Neural crest cell (in vitro differentiated cells): ENCODE measurements at regions not wholly inside any gene's neighbourhood (a gene's known extent, or its start where the extent isn't known, plus 50 kb on each side); places are given as distances from the start of the nearest gene placed in this dataset.
A peak's percentile ranks its signal among the peaks of the same experiment; 100 is the strongest.

Experiments used
- DNase-seq: peaks from one replicate; pipeline ENCODE4 v3.0.0; 2021; ENCODE audit warnings: low read depth, mixed read lengths, low spot score
- H3K27ac Mint-ChIP-seq: one replicate; pipeline ENCODE4 v1.8.0; 2021; ENCODE audit warnings: mild to moderate bottlenecking, mixed read lengths; ENCODE audit not compliant: unreplicated experiment
- H3K27me3 Mint-ChIP-seq: 2 replicates; pipeline ENCODE4 v1.8.0; 2021; ENCODE audit warnings: low read depth, mild to moderate bottlenecking, mixed read lengths
- H3K36me3 Mint-ChIP-seq: 2 replicates; pipeline ENCODE4 v1.8.0; 2021; ENCODE audit warnings: low read depth, mild to moderate bottlenecking, mixed read lengths
- H3K4me1 Mint-ChIP-seq: 2 replicates; pipeline ENCODE4 v1.8.0; 2021; ENCODE audit warnings: mixed read lengths
- H3K4me3 Mint-ChIP-seq: one replicate; pipeline ENCODE4 v1.8.0; 2021; ENCODE audit warnings: mild to moderate bottlenecking, mixed read lengths
- H3K9me3 Mint-ChIP-seq: 2 replicates; pipeline ENCODE4 v1.8.0; 2021; ENCODE audit warnings: mixed read lengths
- TF ChIP-seq, protein P1 (sequence below): fragments of 200-600 bp; sonication (generic); conservative IDR thresholded peaks from 2 replicates; pipeline ENCODE4 v1.5.0; 2021; ENCODE audit warnings: antibody characterized with exemption, mild to moderate bottlenecking

- Mint-ChIP-seq H3K4me3 (no peak overlapping the region), H3K9me3 (peaks cover 5% of the 10 kb centered on the region), H3K36me3 (no peaks in the 10 kb centered on the region), H3K27me3 (peaks cover 17% of the 10 kb centered on the region), H3K27ac (no peak overlapping the region), H3K4me1 (no peaks in the 10 kb centered on the region)
- no peak for DNase-seq
- TF ChIP-seq, protein P1, sequence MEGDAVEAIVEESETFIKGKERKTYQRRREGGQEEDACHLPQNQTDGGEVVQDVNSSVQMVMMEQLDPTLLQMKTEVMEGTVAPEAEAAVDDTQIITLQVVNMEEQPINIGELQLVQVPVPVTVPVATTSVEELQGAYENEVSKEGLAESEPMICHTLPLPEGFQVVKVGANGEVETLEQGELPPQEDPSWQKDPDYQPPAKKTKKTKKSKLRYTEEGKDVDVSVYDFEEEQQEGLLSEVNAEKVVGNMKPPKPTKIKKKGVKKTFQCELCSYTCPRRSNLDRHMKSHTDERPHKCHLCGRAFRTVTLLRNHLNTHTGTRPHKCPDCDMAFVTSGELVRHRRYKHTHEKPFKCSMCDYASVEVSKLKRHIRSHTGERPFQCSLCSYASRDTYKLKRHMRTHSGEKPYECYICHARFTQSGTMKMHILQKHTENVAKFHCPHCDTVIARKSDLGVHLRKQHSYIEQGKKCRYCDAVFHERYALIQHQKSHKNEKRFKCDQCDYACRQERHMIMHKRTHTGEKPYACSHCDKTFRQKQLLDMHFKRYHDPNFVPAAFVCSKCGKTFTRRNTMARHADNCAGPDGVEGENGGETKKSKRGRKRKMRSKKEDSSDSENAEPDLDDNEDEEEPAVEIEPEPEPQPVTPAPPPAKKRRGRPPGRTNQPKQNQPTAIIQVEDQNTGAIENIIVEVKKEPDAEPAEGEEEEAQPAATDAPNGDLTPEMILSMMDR: no peak
Observed at GRCh38 chr14:35456261-35456660, 51.7 kb upstream of the NFKBIA start.

DNA sequence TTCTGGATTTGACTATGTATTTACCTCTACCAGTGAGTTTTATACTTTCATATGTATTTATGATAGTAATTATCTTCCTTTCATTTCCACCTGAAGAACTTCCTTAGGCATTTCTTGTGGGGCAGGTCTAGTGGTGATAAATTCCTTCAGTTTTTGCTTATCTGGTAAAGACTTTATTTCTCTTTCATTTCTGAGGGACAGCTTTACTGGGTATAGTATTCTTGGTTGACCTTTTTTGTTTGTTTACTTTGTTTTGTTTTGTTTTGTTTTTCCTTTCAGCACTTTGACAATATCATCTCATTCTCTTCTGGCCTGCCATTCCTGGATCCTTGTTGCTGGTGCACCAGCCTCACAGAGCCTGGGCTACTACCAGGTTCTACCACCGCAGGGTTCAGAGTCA is 53.9 kb upstream of the NFKBIA start:
- no peaks in the 10 kb centered on the region for H3K4me1 Mint-ChIP-seq
- no peak overlapping the region for H3K27ac Mint-ChIP-seq
- no peak overlapping the region for H3K4me3 Mint-ChIP-seq
- peaks cover 7% of the 10 kb centered on the region for H3K27me3 Mint-ChIP-seq
- no peak for DNase-seq
- peaks cover 5% of the 10 kb centered on the region for H3K9me3 Mint-ChIP-seq
- TF ChIP-seq, protein P1: no peak
- H3K36me3 Mint-ChIP-seq: no peaks in the 10 kb centered on the region

GRCh38 chr14:35459776-35460175 is 55.2 kb upstream of the NFKBIA start:
- H3K4me3 Mint-ChIP-seq: no peak overlapping the region
- DNase-seq: no peak
- H3K27ac Mint-ChIP-seq: peak overlapping the region; percentile 13
- no peaks in the 10 kb centered on the region for H3K4me1 Mint-ChIP-seq
- no peaks in the 10 kb centered on the region for H3K36me3 Mint-ChIP-seq
- H3K9me3 Mint-ChIP-seq: peaks cover 5% of the 10 kb centered on the region
- TF ChIP-seq, protein P1: no peak
- peaks cover 10% of the 10 kb centered on the region for H3K27me3 Mint-ChIP-seq

DNA sequence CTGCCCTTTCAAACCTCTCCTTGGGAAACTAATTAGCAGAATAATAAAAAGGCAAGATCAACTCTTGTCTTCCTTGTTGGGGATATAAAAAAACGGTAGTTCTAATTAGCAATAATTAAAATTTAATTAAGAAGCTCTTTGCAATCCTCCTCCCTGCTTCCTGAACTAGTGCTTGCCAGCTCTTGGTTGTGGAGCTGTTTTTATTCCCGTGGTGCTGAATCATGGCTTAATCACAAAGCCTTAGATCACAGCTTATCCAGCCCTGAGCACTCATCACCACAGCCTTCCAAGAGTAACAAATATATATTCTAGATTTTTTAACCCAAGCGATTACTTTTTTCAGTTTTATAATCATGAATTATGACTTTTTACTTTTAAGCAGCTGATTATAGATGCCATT is 63.2 kb upstream of the INSM2 start:
- H3K27me3 Mint-ChIP-seq: peaks cover 67% of the 10 kb centered on the region
- H3K4me1 Mint-ChIP-seq: no peaks in the 10 kb centered on the region
- H3K4me3 Mint-ChIP-seq: no peak overlapping the region
- TF ChIP-seq, protein P1: no peak
- no peaks in the 10 kb centered on the region for H3K36me3 Mint-ChIP-seq
- H3K27ac Mint-ChIP-seq: no peak overlapping the region
- DNase-seq: no peak
- peaks cover 6% of the 10 kb centered on the region for H3K9me3 Mint-ChIP-seq

DNA sequence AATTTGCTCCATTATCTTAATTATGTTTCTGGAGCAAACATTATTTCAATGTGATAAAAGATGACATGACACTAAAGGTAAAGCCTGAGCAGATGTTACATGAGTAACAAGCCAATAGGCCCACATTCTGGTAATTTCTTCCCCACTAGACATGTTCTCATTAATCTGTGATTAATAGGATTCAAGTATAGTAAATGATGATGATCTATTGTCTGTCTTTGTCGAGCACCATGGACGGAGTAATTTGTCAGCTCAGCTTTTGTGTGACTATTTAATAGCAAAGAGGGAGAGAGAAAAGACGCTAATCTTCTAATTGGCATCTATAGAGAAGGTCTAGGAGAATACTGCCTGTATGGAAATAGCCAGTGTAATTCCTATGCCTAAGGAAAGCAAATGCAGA is 62.2 kb upstream of the INSM2 start:
- Mint-ChIP-seq H3K4me3 (no peak overlapping the region), H3K27ac (no peak overlapping the region), H3K9me3 (no peaks in the 10 kb centered on the region), H3K4me1 (no peaks in the 10 kb centered on the region), H3K27me3 (peaks cover 69% of the 10 kb centered on the region), H3K36me3 (no peaks in the 10 kb centered on the region)
- TF ChIP-seq, protein P1: no peak
- DNase-seq: no peak

DNA sequence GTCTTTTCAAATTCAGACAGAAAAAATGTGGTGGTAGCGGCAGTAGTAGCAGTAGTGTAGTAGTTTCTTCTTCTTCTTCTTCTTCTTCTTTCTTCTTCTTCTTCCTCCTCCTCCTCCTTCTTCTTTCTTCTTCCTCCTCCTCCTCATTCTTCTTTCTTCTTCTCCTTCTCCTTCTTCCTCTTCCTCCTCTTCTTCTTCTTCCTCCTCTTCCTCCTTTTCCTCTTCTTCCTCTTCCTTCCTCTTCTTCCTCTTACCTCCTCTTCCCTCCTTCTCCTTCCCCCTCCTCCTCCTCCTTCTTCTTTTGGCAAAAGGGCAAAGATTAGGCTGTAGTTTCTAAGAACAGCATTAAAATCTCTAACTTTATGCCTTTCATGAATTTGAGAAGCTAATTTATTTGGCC is 59.6 kb upstream of the INSM2 start:
- DNase-seq: no peak
- H3K4me1 Mint-ChIP-seq: no peaks in the 10 kb centered on the region
- H3K36me3 Mint-ChIP-seq: no peaks in the 10 kb centered on the region
- H3K27ac Mint-ChIP-seq: no peak overlapping the region
- H3K27me3 Mint-ChIP-seq: peaks cover 74% of the 10 kb centered on the region
- no peaks in the 10 kb centered on the region for H3K9me3 Mint-ChIP-seq
- no peak overlapping the region for H3K4me3 Mint-ChIP-seq
- TF ChIP-seq, protein P1: no peak
